SK-N-SH (cell line): ENCODE measurements at regions not wholly inside any gene's neighbourhood (a gene's known extent, or its start where the extent isn't known, plus 50 kb on each side); places are given as distances from the start of the nearest gene placed in this dataset.

Source experiments
- CTCF ChIA-PET: fragments of 300-600, 350-600 bp; formaldehyde crosslinking; extraction: SDS; loops from one replicate; lab custom pipeline; 2021; lab: Yijun Ruan, JAX
- POLR2A ChIA-PET: fragments of 350-600 bp; sonication (Branson Sonifier 250); formaldehyde crosslinking; extraction: SDS; loops from one replicate; lab custom pipeline; 2020; ENCODE audit warnings: antibody characterized with exemption, inconsistent platforms; lab: Yijun Ruan, JAX
- DNase-seq: peaks from one replicate; pipeline ENCODE4 v3.0.0; 2012
- H2AFZ ChIP-seq: fragments of 200-600 bp; sonication (generic); 2 replicates; pipeline ENCODE4 v1.8.1; 2016; ENCODE audit warnings: antibody characterized with exemption, mild to moderate bottlenecking, low read depth
- H3F3A ChIP-seq: fragments of 200-600 bp; sonication (generic); replicated peaks from 2 replicates; pipeline ENCODE3; 2016; ENCODE audit warnings: antibody characterized with exemption, mild to moderate bottlenecking; ENCODE audit not compliant: insufficient read depth
- H3K27ac ChIP-seq, 2 experiments: fragments of 200-500 bp in 1 of 2; fragments of 200-600 bp in 1 of 2; sonication (Bioruptor generic) in 1 of 2; sonication (generic), shearing (Covaris generic) in 1 of 2; 2 replicates each; pipeline versions ENCODE4 v1.5.1 to v1.6.1; 2014 to 2016; ENCODE audit warnings: low read depth in 2 of 2, inconsistent platforms in 1 of 2, low read length in 1 of 2, mild to moderate bottlenecking in 1 of 2, mixed read lengths in 1 of 2
- H3K27me3 ChIP-seq: fragments of 200-600 bp; sonication (generic), shearing (Covaris generic); 2 replicates; pipeline ENCODE4 v1.6.1; 2016; ENCODE audit warnings: mixed run types; ENCODE audit not compliant: insufficient read depth
- H3K36me3 ChIP-seq, 2 experiments: fragments of 200-500 bp in 1 of 2; fragments of 200-600 bp in 1 of 2; sonication (Bioruptor generic) in 1 of 2; sonication (generic) in 1 of 2; replicated peaks in 1 of 2; 2 replicates each; pipeline versions ENCODE3 to v1.5.1; 2014 to 2016; ENCODE audit warnings: low read length in 1 of 2, mild to moderate bottlenecking in 1 of 2; ENCODE audit not compliant: insufficient read depth in 2 of 2, control insufficient read depth in 1 of 2
- H3K4me1 ChIP-seq, 2 experiments: fragments of 200-500 bp in 1 of 2; fragments of 200-600 bp in 1 of 2; sonication (Bioruptor generic) in 1 of 2; sonication (generic), shearing (Covaris generic) in 1 of 2; 2 replicates each; pipeline versions ENCODE4 v1.5.1 to v1.6.1; 2014 to 2016; ENCODE audit warnings: low read depth in 1 of 2, low read length in 1 of 2, mixed run types in 1 of 2; ENCODE audit not compliant: insufficient read depth in 2 of 2, control insufficient read depth in 1 of 2
- H3K4me2 ChIP-seq: fragments of 200-600 bp; sonication (generic), shearing (Covaris generic); 2 replicates; pipeline ENCODE4 v1.6.1; 2017; ENCODE audit warnings: mixed run types
- H3K4me3 ChIP-seq, 2 experiments: fragments of 200-500 bp in 1 of 2; fragments of 200-600 bp in 1 of 2; sonication (Bioruptor generic) in 1 of 2; sonication (generic), shearing (Covaris generic) in 1 of 2; 2 replicates each; pipeline versions ENCODE4 v1.5.1 to v1.8.1; 2014 to 2016; ENCODE audit warnings: low read depth in 2 of 2, inconsistent platforms in 1 of 2, low read length in 1 of 2, mild to moderate bottlenecking in 1 of 2, mixed read lengths in 1 of 2, moderate library complexity in 1 of 2
- H3K79me2 ChIP-seq: fragments of 200-600 bp; sonication (generic); 2 replicates; pipeline ENCODE4 v1.8.1; 2017; ENCODE audit warnings: mild to moderate bottlenecking; ENCODE audit not compliant: insufficient read depth
- H3K9ac ChIP-seq: fragments of 200-600 bp; sonication (generic); 2 replicates; pipeline ENCODE4 v1.6.1; 2017; ENCODE audit warnings: mixed run types
- H3K9me2 ChIP-seq: fragments of 200-600 bp; sonication (generic); 2 replicates; pipeline ENCODE4 v1.6.1; 2017; ENCODE audit warnings: mixed run types
- H3K9me3 ChIP-seq: fragments of 200-600 bp; sonication (generic); 2 replicates; pipeline ENCODE4 v1.6.1; 2017; ENCODE audit warnings: mixed run types, mild to moderate bottlenecking, moderate library complexity
- H4K20me1 ChIP-seq: fragments of 200-600 bp; sonication (generic); 2 replicates; pipeline ENCODE4 v1.6.1; 2017; ENCODE audit warnings: mild to moderate bottlenecking, mixed run types; ENCODE audit not compliant: insufficient read depth
- CTCF ChIP-seq: fragments of 200-600 bp; sonication (generic); IDR thresholded peaks from 2 replicates; pipeline ENCODE4 v1.6.1; 2017; ENCODE audit warnings: antibody characterized with exemption, mild to moderate bottlenecking, moderate library complexity
- IRF3 ChIP-seq: fragments of 150-350 bp; IDR thresholded peaks from 2 replicates; pipeline ENCODE4 v1.6.1; 2016; ENCODE audit warnings: mild to moderate bottlenecking, low read depth, low read length
- JUND ChIP-seq: IDR thresholded peaks from 2 replicates; pipeline ENCODE4 v1.4.0; 2012
- MEF2A ChIP-seq: IDR thresholded peaks from 2 replicates; pipeline ENCODE4 v1.4.0; 2012; ENCODE audit warnings: low read depth, borderline replicate concordance
- NRF1 ChIP-seq: IDR thresholded peaks from 2 replicates; pipeline ENCODE4 v1.6.1; 2012; ENCODE audit warnings: low read depth, mild to moderate bottlenecking, low read length
- RCOR1 ChIP-seq: fragments of 150-350 bp; IDR thresholded peaks from 2 replicates; pipeline ENCODE4 v1.6.1; 2017; ENCODE audit warnings: antibody characterized with exemption, low read length
- SMC3 ChIP-seq: IDR thresholded peaks from 2 replicates; pipeline ENCODE4 v1.6.1; 2012; ENCODE audit warnings: low read depth, low read length, improper control_type of control experiment
- TEAD4 ChIP-seq: IDR thresholded peaks from 2 replicates; pipeline ENCODE4 v1.4.0; 2012; ENCODE audit warnings: mild to moderate bottlenecking, borderline replicate concordance; ENCODE audit not compliant: insufficient read depth
- WGBS: methylation state at CpG from one replicate; pipeline ENCODE4 v1.1.6; 2017; ENCODE audit warnings: low lambda C conversion rate; 5-methylcytosine and 5-hydroxymethylcytosine counted together

- TF ChIP-seq TEAD4 (no peak), MEF2A (no peak), IRF3 (no peak), RCOR1 (no peak), SMC3 (no peak), NRF1 (no peak)
- Histone ChIP-seq H3K4me2 (no peak overlapping the region), H3K4me1 (no peaks in the 10 kb centered on the region), H3K27ac (no peak overlapping the region), H3F3A (no peaks in the 10 kb centered on the region), H3K9me3 (no peaks in the 10 kb centered on the region), H2AFZ (no peak overlapping the region), H3K9ac (no peak overlapping the region), H3K79me2 (no peaks in the 10 kb centered on the region), H3K27me3 (peaks cover 6% of the 10 kb centered on the region; the same call in 1 of the 2 replicates), H3K4me3 (no peak overlapping the region), H4K20me1 (no peaks in the 10 kb centered on the region), H3K9me2 (no peaks in the 10 kb centered on the region), H3K36me3 (no peaks in the 10 kb centered on the region)
- ChIA-PET POLR2A (no interaction called here), CTCF (no interaction called here)
- WGBS, result 52% methylated on average over 15 of the region's 16 CpGs
- DNase-seq, result no peak
Measured at GRCh38 chr2:120548627-120549608, 186.8 kb upstream of the GLI2 start.

- Histone ChIP-seq H2AFZ (no peak overlapping the region), H3K79me2 (no peaks in the 10 kb centered on the region), H3K27ac (no peak overlapping the region), H3K9me2 (no peaks in the 10 kb centered on the region), H3F3A (no peaks in the 10 kb centered on the region), H3K36me3 (no peaks in the 10 kb centered on the region), H3K4me3 (no peak overlapping the region), H3K27me3 (peaks cover 6% of the 10 kb centered on the region; the same call in 1 of the 2 replicates), H3K4me2 (no peak overlapping the region), H3K4me1 (no peaks in the 10 kb centered on the region), H3K9me3 (no peaks in the 10 kb centered on the region), H3K9ac (no peak overlapping the region), H4K20me1 (no peaks in the 10 kb centered on the region)
- ChIA-PET CTCF (no interaction called here), POLR2A (no interaction called here)
- 50% methylated on average over 5 of the region's 6 CpGs for WGBS
- DNase-seq, result no peak
- TF ChIP-seq CTCF (no peak), JUND (no peak)
- TF ChIP-seq, all 33 proteins: peak for 0
Measured at GRCh38 chr2:120549841-120550240, 185.8 kb upstream of the GLI2 start.
